HUES48 (cell line): ENCODE measurements at regions not wholly inside any gene's neighbourhood (a gene's known extent, or its start where the extent isn't known, plus 50 kb on each side); places are given as distances from the start of the nearest gene placed in this dataset.

Experiments used
- H3K27ac ChIP-seq: one replicate; pipeline ENCODE4 v1.7.0; 2013; ENCODE audit warnings: low read depth, low read length, inconsistent platforms
- H3K27me3 ChIP-seq: 2 replicates; pipeline ENCODE4 v1.6.1; 2013; ENCODE audit warnings: mild to moderate bottlenecking, low read length; ENCODE audit not compliant: control insufficient read depth, insufficient read depth
- H3K36me3 ChIP-seq: 2 replicates; pipeline ENCODE4 v1.6.1; 2013; ENCODE audit warnings: low read length; ENCODE audit not compliant: control insufficient read depth, insufficient read depth
- H3K4me1 ChIP-seq: 2 replicates; pipeline ENCODE4 v1.6.1; 2013; ENCODE audit warnings: mild to moderate bottlenecking, low read length; ENCODE audit not compliant: control insufficient read depth, insufficient read depth
- H3K4me3 ChIP-seq: 2 replicates; pipeline ENCODE4 v1.5.1; 2013; ENCODE audit warnings: mild to moderate bottlenecking, low read depth, low read length
- H3K9ac ChIP-seq: 2 replicates; pipeline ENCODE4 v1.6.1; 2013; ENCODE audit warnings: mild to moderate bottlenecking, low read depth, low read length, moderate library complexity
- H3K9me3 ChIP-seq: 2 replicates; pipeline ENCODE4 v1.6.1; 2013; ENCODE audit warnings: low read length; ENCODE audit not compliant: control insufficient read depth, insufficient read depth

DNA sequence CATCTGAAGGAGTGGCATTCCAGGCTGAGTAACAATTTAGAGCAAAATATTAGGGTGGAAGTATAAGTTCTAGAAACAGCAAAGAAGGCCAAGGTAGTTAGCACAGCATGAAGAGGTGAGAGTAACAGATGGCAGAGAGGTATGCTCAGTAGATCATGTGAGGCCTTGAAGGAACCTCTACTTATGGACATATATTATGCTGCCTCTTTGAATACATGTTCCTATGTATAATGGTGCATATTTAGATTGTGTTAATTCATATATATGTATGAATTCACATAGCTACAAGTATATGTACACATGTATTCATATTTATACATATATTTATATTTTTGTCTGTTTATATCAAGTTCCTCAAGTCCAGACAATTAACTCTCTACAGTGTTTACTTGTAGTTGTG lies 355.2 kb downstream of the KCTD8 start:
- Histone ChIP-seq H3K9ac (no peak overlapping the region), H3K4me3 (no peak overlapping the region), H3K27me3 (no peaks in the 10 kb centered on the region), H3K27ac (no peak overlapping the region), H3K9me3 (no peaks in the 10 kb centered on the region), H3K4me1 (peaks cover 7% of the 10 kb centered on the region; the same call in 1 of the 2 replicates), H3K36me3 (no peaks in the 10 kb centered on the region)

DNA sequence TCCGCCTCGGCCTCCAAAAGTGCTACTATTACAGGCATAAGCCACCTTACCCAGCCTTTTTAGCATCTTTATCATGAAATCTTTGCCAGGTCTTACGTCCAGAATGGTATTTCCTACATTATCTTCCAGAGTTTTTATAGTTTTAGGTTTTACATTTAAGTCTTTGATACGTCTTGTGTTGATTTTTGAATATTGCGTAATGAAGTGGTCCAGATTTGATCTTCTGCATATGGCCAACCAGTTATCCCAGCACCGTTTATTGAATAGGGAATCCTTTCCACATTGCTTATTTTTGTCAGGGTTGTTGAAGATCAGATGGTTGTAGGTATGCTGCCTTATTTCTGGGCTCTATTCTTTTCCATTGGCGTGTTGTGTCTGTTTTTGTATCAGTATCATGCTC lies 349.6 kb downstream of the KCTD8 start:
- H3K27ac ChIP-seq, result no peak overlapping the region
- no peaks in the 10 kb centered on the region for H3K36me3 ChIP-seq
- no peak overlapping the region for H3K9ac ChIP-seq
- H3K9me3 ChIP-seq, result no peaks in the 10 kb centered on the region
- H3K4me3 ChIP-seq, result no peak overlapping the region
- H3K4me1 ChIP-seq, result peaks cover 10% of the 10 kb centered on the region; the same call in 1 of the 2 replicates
- no peaks in the 10 kb centered on the region for H3K27me3 ChIP-seq

DNA sequence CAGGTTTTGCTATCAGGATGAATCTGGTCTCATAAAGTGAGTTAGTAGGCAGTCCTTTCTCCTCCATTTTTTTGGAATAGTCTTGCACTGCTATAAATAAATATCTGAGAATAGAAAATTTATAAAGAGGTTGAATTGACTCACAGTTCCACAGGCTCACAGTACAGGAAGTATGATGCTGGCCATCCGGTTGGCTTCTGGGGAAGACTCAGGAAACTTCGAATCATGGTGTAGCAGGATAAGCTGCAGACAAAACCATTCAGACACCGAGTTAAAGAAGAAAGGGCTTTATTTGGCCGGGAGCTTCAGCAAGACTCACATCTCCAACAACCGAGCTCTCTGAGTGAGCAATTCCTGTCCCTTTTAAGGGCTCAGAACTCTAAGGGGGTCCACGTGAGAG lies 348.2 kb downstream of the KCTD8 start:
- no peaks in the 10 kb centered on the region for H3K27me3 ChIP-seq
- no peak overlapping the region for H3K9ac ChIP-seq
- no peak overlapping the region for H3K27ac ChIP-seq
- no peaks in the 10 kb centered on the region for H3K36me3 ChIP-seq
- H3K4me1 ChIP-seq, result 0 out of 2 replicates have a peak, but pooled peaks cover 3% of the 10 kb centered on the region
- H3K9me3 ChIP-seq, result no peaks in the 10 kb centered on the region
- H3K4me3 ChIP-seq, result no peak overlapping the region

DNA sequence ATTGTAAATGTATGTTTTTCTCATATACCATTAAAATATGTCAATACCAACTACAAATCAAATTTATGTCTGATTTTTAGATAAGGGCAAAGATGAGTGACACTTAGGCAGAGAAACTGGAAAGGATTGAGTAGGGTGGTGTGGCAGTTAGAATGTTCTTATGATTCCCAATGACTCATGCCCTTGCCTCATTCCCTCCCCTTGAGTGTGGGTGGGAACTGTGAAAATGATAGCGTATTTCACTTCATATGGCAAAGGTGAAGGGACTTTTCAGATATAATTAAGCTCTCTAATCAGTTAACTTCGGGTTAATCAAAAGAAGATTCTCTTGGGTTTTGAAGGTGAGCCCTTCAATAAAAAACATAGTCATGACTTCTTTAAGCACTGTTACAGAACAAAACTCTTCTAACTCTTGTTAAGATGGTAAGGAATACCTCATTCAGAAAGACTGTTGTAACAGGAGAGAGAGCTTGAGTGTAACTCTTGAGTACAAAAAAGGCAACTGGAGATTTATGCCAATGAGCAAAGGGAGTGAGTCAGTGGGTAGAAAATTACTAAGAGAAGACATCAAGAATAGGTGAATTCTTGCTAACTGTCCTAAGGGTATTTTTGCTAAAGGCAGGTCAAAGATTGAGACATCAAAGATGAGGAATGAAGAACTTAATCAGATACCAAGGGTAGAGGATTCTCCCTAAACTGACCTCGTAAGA lies 329.5 kb downstream of the KCTD8 start:
- peaks cover 4% of the 10 kb centered on the region; the same call in 1 of the 2 replicates for H3K4me1 ChIP-seq
- no peak overlapping the region for H3K27ac ChIP-seq
- no peak overlapping the region for H3K9ac ChIP-seq
- no peaks in the 10 kb centered on the region for H3K27me3 ChIP-seq
- no peaks in the 10 kb centered on the region for H3K9me3 ChIP-seq
- no peaks in the 10 kb centered on the region for H3K36me3 ChIP-seq
- H3K4me3 ChIP-seq, result no peak overlapping the region

DNA sequence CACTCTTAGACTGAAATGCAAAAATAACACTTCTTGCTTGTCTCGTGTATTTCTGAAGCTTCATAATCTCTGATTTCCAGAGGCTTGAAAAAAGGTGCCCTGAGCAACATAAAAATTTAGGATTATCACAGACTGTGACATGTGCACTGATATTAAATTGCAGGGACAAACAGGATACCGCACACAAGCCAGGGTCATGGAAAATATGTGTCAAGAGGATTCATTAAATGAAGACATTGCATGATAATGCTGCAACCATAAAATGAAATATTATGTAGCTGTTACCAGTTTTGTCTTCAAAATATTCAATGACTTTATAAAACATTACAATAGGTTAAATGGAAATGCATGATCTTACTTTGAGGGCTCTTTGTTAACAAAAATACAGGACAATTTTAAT lies 328.0 kb downstream of the KCTD8 start:
- H3K9ac ChIP-seq, result no peak overlapping the region
- no peak overlapping the region for H3K27ac ChIP-seq
- H3K4me1 ChIP-seq, result peaks cover 4% of the 10 kb centered on the region; the same call in 1 of the 2 replicates
- no peaks in the 10 kb centered on the region for H3K27me3 ChIP-seq
- no peaks in the 10 kb centered on the region for H3K36me3 ChIP-seq
- H3K9me3 ChIP-seq, result no peaks in the 10 kb centered on the region
- no peak overlapping the region for H3K4me3 ChIP-seq

DNA sequence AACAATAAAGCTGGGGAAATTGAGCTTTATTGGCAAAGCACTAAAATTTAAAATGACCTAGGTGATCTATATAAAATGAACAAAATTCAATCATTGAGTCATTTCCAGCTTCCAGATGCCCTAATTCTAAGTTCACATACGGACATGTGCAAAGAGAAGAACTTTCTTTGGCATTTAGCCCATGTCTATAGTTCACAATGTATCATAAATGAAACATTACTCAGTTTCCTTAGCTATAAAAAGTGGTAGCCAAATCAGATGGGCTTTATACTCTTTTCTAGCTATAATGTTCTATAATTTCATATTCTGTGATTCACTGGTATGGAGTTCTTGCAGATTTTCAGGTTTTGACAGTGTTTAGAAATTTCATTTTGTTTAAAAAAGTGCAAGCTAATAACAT lies 327.4 kb downstream of the KCTD8 start:
- Histone ChIP-seq H3K4me3 (no peak overlapping the region), H3K36me3 (no peaks in the 10 kb centered on the region), H3K27ac (no peak overlapping the region), H3K4me1 (peaks cover 2% of the 10 kb centered on the region; the same call in 1 of the 2 replicates), H3K9me3 (no peaks in the 10 kb centered on the region), H3K27me3 (no peaks in the 10 kb centered on the region), H3K9ac (no peak overlapping the region)
